ENCODE measurements at regions not wholly inside any gene's neighbourhood (a gene's known extent, or its start where the extent isn't known, plus 50 kb on each side); places are given as distances from the start of the nearest gene placed in this dataset.

DNA sequence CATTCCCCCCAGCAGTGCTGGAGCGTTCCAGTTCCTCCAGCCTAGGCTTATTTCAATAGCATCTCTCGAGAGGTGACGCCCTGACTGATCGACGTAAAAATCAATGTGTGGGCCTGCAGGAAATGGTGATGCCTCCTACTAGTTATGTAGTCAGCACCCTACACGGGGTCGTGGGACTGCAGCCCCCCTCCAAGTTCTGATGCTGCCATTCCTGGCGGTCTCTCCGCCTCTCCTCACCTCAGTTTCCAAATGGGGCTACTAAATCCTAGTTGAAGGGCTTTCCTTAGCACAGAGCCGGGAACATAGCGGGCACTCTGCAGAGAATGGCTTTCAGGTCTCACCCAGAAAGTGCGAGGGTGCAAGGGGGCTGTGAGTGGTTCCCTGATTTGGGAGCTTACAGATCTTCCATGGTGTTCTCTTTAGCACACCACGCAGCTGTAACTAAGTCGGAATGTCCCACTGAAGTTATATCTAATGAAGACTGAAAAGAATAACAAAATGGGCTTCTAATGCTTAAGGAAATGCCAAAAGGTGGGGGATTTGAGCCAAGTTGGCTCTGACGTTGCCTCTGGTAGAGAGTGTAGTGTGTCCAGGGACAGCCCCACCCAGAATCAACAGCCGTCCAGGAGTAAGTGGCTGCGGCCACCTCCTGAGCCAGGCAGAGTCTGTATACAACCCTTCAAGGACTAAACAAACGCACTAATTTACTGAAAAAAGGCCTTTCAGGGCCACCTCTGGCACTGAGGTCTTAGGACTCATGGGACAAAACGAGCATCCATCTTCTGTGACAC is 299.7 kb upstream of the FOXF1 start:
- no peak overlapping the region for H3K4me3 ChIP-seq (ENCODE audit: low read depth, low read length)
- TF ChIP-seq MYC (IDR thresholded peaks at IDR 0.05; ENCODE audit: low read depth, low read length), result no peak
- TF ChIP-seq POLR2A (IDR thresholded peaks at IDR 0.05; ENCODE audit: extremely low read depth, insufficient read length), result no peak
- TF ChIP-seq, protein P1, sequence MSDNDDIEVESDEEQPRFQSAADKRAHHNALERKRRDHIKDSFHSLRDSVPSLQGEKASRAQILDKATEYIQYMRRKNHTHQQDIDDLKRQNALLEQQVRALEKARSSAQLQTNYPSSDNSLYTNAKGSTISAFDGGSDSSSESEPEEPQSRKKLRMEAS (IDR thresholded peaks at IDR 0.05; ENCODE audit: low read depth, low read length), result no peak
- TF ChIP-seq, protein P2, sequence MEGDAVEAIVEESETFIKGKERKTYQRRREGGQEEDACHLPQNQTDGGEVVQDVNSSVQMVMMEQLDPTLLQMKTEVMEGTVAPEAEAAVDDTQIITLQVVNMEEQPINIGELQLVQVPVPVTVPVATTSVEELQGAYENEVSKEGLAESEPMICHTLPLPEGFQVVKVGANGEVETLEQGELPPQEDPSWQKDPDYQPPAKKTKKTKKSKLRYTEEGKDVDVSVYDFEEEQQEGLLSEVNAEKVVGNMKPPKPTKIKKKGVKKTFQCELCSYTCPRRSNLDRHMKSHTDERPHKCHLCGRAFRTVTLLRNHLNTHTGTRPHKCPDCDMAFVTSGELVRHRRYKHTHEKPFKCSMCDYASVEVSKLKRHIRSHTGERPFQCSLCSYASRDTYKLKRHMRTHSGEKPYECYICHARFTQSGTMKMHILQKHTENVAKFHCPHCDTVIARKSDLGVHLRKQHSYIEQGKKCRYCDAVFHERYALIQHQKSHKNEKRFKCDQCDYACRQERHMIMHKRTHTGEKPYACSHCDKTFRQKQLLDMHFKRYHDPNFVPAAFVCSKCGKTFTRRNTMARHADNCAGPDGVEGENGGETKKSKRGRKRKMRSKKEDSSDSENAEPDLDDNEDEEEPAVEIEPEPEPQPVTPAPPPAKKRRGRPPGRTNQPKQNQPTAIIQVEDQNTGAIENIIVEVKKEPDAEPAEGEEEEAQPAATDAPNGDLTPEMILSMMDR (IDR thresholded peaks at IDR 0.05; ENCODE audit: low read depth, low read length), result no peak
- no peak for DNase-seq (ENCODE audit: low read depth)

DNA sequence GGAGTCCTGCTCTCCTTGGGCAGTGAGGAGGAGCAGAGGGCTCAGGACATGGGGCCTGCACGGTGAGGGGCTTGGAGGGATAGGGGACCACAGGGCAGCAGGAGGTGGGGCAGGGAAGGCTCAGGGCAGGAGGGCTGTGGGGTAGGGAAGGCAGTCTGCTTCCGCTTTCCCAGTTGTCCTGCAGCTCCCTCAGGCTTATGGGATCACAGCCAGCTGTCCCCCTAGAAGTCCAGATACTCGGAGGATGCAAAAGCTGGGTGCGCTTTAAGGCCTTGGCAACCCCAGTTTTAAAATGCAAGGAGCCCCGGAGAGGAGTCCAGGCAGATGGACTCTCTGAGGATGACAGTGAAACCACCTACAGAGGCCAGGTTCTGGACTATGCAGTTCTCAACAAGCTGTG is 299.1 kb upstream of the FOXF1 start:
- no peak overlapping the region for H3K4me3 ChIP-seq (ENCODE audit: low read depth, low read length)
- TF ChIP-seq, protein P2 (IDR thresholded peaks at IDR 0.05; ENCODE audit: low read depth, low read length), result no peak
- TF ChIP-seq, protein P1 (IDR thresholded peaks at IDR 0.05; ENCODE audit: low read depth, low read length), result no peak
- no peak for TF ChIP-seq POLR2A (IDR thresholded peaks at IDR 0.05; ENCODE audit: extremely low read depth, insufficient read length)
- TF ChIP-seq MYC (IDR thresholded peaks at IDR 0.05; ENCODE audit: low read depth, low read length), result no peak
- no peak for DNase-seq (ENCODE audit: low read depth)

DNA sequence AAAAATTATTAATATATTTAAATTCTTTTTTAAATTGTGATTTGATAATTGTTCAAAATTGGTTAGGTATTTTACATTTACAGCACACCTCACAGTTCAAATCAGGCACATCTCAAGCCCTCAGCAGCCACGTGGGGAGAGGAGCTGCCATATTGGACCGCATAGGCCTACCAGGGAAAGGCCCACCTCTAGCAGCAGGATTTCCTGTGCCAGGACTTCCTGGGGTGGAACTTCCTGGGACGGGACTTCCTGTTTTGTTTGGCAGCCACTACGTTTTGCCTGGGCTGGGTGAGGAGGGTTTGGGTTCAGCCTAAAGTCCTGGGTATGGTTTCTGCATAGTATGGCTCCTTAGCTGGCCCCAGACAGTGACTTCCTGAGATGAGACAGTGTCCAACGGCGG is 298.5 kb upstream of the FOXF1 start:
- DNase-seq (ENCODE audit: low read depth), result peak; percentile 36
- TF ChIP-seq POLR2A (IDR thresholded peaks at IDR 0.05; ENCODE audit: extremely low read depth, insufficient read length) (no peak), MYC (IDR thresholded peaks at IDR 0.05; ENCODE audit: low read depth, low read length) (no peak)
- TF ChIP-seq, protein P1 (IDR thresholded peaks at IDR 0.05; ENCODE audit: low read depth, low read length), result no peak
- TF ChIP-seq, protein P2 (IDR thresholded peaks at IDR 0.05; ENCODE audit: low read depth, low read length), result no peak

DNA sequence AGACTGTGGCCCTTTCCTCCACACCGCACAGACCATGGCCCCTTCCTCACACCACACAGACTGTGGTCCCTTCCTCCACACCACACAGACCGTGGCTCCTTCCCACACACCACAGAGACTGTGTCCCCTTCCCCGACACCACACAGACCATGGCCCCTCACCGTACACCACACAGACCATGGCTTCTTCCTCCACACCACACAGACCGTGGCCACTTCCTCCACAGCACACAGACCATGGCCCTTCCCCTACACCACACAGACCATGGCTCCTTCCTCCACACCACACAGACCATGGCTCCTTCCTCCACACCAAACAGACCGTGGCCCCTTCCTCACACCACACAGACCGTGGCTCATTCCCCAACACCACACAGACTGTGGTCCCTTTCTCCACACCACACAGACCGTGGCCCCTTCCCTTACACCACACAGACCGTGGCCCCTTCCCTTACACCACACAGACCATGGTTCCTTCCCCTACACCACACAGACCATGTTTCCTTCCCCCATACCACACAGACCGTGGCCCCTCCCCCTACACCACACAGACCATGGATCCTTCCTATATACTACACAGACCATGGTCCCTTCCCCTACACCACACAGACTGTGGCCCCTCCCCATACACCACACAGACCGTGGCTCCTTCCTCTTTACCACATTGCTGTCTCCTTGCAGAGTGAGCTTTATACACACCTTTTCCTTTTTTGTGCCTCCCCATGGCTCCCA is 297.5 kb upstream of the FOXF1 start:
- peak; percentile 60 for DNase-seq (ENCODE audit: low read depth)
- TF ChIP-seq, protein P1 (IDR thresholded peaks at IDR 0.05; ENCODE audit: low read depth, low read length), result no peak
- TF ChIP-seq MYC (IDR thresholded peaks at IDR 0.05; ENCODE audit: low read depth, low read length), result no peak
- TF ChIP-seq POLR2A (IDR thresholded peaks at IDR 0.05; ENCODE audit: extremely low read depth, insufficient read length), result no peak
- TF ChIP-seq, protein P2 (IDR thresholded peaks at IDR 0.05; ENCODE audit: low read depth, low read length), result no peak
- H3K4me3 ChIP-seq (ENCODE audit: low read depth, low read length), result no peak overlapping the region

More for the DNA sequence above, 298.5 kb upstream of the FOXF1 start:
- no peak overlapping the region for H3K4me3 ChIP-seq (ENCODE audit: low read depth, low read length)

DNA sequence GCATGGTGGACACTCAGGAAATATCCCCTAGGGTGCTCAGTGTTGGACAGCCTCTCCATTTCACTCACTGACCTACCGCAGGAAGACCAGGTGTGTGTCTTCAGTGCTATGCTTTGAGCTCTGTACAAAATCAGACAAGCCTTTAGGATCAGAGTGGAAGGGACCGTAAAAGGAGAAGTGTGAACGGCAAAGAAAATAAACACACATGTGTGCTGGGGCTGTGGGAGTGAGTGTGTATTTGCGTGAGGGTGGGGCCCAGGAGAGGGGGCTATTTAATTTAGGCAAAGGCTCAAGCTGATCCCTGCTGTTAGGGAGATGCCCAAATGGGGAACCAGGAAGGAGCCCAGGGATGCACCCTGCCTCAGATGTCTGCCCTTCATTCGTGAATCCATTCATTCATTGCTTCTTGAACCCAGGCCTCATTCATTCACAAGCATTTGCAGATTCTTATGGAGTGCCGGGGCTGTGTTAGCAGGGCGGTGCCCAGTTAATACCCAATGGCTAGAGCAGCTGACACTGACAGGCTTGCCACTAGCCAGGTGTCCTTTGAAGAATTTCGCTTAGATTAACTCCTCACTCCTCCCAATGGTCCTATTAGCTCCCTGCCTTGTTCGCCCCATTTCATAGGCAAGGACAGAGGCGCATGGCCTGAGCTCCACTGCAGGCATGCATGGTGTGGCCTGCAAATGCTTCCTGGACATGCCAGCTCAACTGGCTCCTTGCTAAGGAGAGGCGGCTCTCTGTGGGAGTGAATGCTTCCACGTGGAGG is 296.7 kb upstream of the FOXF1 start:
- TF ChIP-seq, protein P2 (IDR thresholded peaks at IDR 0.05; ENCODE audit: low read depth, low read length), result no peak
- TF ChIP-seq POLR2A (IDR thresholded peaks at IDR 0.05; ENCODE audit: extremely low read depth, insufficient read length) (no peak), MYC (IDR thresholded peaks at IDR 0.05; ENCODE audit: low read depth, low read length) (no peak)
- TF ChIP-seq, protein P1 (IDR thresholded peaks at IDR 0.05; ENCODE audit: low read depth, low read length), result no peak
- DNase-seq (ENCODE audit: low read depth), result peak; percentile 28
- H3K4me3 ChIP-seq (ENCODE audit: low read depth, low read length), result no peak overlapping the region
